SK-N-SH treated with all-trans-retinoic acid at 6 μM for 48 hours (cell line): ENCODE measurements at regions not wholly inside any gene's neighbourhood (a gene's known extent, or its start where the extent isn't known, plus 50 kb on each side); places are given as distances from the start of the nearest gene placed in this dataset.

Experiments used
- ATAC-seq: fragments of 200-7000 bp; cut with Tn5 transposase; 3 replicates; pipeline ENCODE4 v1.9.1; 2020; ENCODE audit warnings: mild to moderate bottlenecking, moderate library complexity
- BACH2 ChIP-seq: fragments of 250-450 bp; sonication (Bioruptor Pico); IDR thresholded peaks from 2 replicates; pipeline ENCODE4 v1.9.0; 2021; ENCODE audit warnings: mild to moderate bottlenecking, borderline replicate concordance
- CSDC2 ChIP-seq: fragments of 250-450 bp; sonication (Bioruptor Pico); IDR thresholded peaks from 2 replicates; pipeline ENCODE4 v1.5.0; 2020; ENCODE audit warnings: mild to moderate bottlenecking, moderate library complexity
- ESRRG ChIP-seq: fragments of 250-450 bp; sonication (Bioruptor Pico); IDR thresholded peaks from 2 replicates; pipeline ENCODE4 v1.6.1; 2021; ENCODE audit warnings: mild to moderate bottlenecking
- GLIS3 ChIP-seq: fragments of 250-450 bp; sonication (Bioruptor Pico); IDR thresholded peaks from 2 replicates; pipeline ENCODE4 v1.5.0; 2020; ENCODE audit warnings: mild to moderate bottlenecking, moderate library complexity
- ISL1 ChIP-seq: fragments of 250-450 bp; sonication (Bioruptor Pico); IDR thresholded peaks from 2 replicates; pipeline ENCODE4 v2.1.2; 2022; ENCODE audit warnings: mild to moderate bottlenecking, moderate library complexity
- OSR1 ChIP-seq: fragments of 250-450 bp; sonication (Bioruptor Pico); IDR thresholded peaks from 2 replicates; pipeline ENCODE4 v1.8.0; 2022; ENCODE audit warnings: moderate library complexity, mild to moderate bottlenecking, inconsistent platforms
- PPARA ChIP-seq: fragments of 250-450 bp; sonication (Bioruptor Pico); IDR thresholded peaks from 2 replicates; pipeline ENCODE4 v1.5.0; 2020; ENCODE audit warnings: mild to moderate bottlenecking, borderline replicate concordance
- RARB ChIP-seq: fragments of 250-450 bp; sonication (Bioruptor Pico); IDR thresholded peaks from 2 replicates; pipeline ENCODE4 v1.8.0; 2021; ENCODE audit warnings: mild to moderate bottlenecking, moderate library complexity
- SNAI2 ChIP-seq: fragments of 250-450 bp; sonication (Bioruptor Pico); IDR thresholded peaks from 2 replicates; pipeline ENCODE4 v1.5.0; 2020; ENCODE audit warnings: mild to moderate bottlenecking, moderate library complexity
- TCF4 ChIP-seq: fragments of 250-450 bp; sonication (Bioruptor Pico); IDR thresholded peaks from 2 replicates; pipeline ENCODE4 v1.8.0; 2021; ENCODE audit warnings: mild to moderate bottlenecking, moderate library complexity, borderline replicate concordance
- TOX ChIP-seq: fragments of 250-450 bp; sonication (Bioruptor Pico); IDR thresholded peaks from 2 replicates; pipeline ENCODE4 v1.8.0; 2021; ENCODE audit warnings: mild to moderate bottlenecking, moderate library complexity, borderline replicate concordance
- ZC3H10 ChIP-seq: fragments of 250-450 bp; sonication (Bioruptor Pico); IDR thresholded peaks from 2 replicates; pipeline ENCODE4 v1.5.1; 2021; ENCODE audit warnings: mild to moderate bottlenecking, moderate library complexity
- ZFP30 ChIP-seq: fragments of 450-650 bp; formaldehyde crosslinking; IDR thresholded peaks from 2 replicates; pipeline ENCODE4 v1.5.0; 2022; ENCODE audit warnings: mild to moderate bottlenecking, moderate library complexity
- ZNF565 ChIP-seq: fragments of 450-650 bp; formaldehyde crosslinking; conservative IDR thresholded peaks from 2 replicates; pipeline ENCODE4 v1.5.0; 2020; ENCODE audit warnings: low read depth, mild to moderate bottlenecking, moderate library complexity
- ZNF70 ChIP-seq: fragments of 450-650 bp; formaldehyde crosslinking; IDR thresholded peaks from 2 replicates; pipeline ENCODE4 v1.5.0; 2020; ENCODE audit warnings: mild to moderate bottlenecking, moderate library complexity
- TF ChIP-seq, protein P1 (sequence below): fragments of 250-450 bp; sonication (Bioruptor Pico); IDR thresholded peaks from 2 replicates; pipeline ENCODE4 v1.8.0; 2021; ENCODE audit warnings: low read depth, mild to moderate bottlenecking, moderate library complexity, borderline replicate concordance
- TF ChIP-seq, protein P2 (sequence below): fragments of 250-450 bp; sonication (Bioruptor Pico); IDR thresholded peaks from 2 replicates; pipeline ENCODE4 v1.5.1; 2021; ENCODE audit warnings: mild to moderate bottlenecking, moderate library complexity
- TF ChIP-seq, protein P3 (sequence below): fragments of 250-450 bp; sonication (Bioruptor Pico); IDR thresholded peaks from 2 replicates; pipeline ENCODE4 v1.8.0; 2020; ENCODE audit warnings: mild to moderate bottlenecking, moderate library complexity, borderline replicate concordance
- TF ChIP-seq, protein P4 (sequence below): fragments of 250-450 bp; sonication (Bioruptor Pico); IDR thresholded peaks from 2 replicates; pipeline ENCODE4 v1.5.1; 2020; ENCODE audit warnings: low read depth, mild to moderate bottlenecking, moderate library complexity

DNA sequence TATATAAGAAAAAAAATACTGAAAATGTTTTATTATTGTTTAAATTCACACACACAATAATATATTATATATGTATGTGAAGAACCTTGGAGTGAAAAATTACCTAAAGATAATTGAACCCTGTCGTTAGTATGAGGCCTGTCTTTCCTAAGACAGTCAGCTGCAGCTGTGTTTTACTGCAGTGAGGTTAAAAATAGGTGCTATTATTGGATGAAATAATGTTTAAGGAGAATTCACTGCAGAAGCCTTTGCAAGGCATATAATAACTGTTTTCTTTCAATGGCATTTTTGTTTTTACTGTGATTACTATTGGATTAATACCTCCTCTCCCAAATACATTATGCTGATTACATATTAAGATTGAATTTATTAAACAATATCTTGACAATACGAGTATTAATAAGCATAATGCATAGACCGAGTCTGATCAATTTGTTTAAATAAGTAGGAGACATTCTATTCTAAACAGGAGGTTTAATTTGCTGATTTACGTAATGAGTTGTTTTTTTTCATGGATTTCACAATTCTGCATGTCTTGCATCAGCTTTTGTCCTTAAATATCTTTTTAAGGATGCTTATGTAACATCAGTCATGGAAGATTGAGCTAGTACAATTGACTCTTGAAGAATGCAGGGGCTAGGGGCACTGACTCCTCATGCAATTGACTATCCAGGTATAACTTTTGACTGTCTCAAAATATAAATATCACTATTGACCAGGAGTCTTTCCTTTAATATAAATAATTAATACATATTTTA, 1181.1 kb upstream of the PCDH7 start:
- ATAC-seq: no peak
- TF ChIP-seq RARB (no peak), OSR1 (CRISPR knock-in tag) (no peak), ZNF70 (CRISPR knock-in tag) (no peak), CSDC2 (no peak), ESRRG (CRISPR knock-in tag) (no peak), ISL1 (CRISPR knock-in tag) (no peak), ZC3H10 (CRISPR knock-in tag) (no peak), PPARA (CRISPR knock-in tag) (no peak), BACH2 (CRISPR knock-in tag) (no peak)
- TF ChIP-seq, protein P1, sequence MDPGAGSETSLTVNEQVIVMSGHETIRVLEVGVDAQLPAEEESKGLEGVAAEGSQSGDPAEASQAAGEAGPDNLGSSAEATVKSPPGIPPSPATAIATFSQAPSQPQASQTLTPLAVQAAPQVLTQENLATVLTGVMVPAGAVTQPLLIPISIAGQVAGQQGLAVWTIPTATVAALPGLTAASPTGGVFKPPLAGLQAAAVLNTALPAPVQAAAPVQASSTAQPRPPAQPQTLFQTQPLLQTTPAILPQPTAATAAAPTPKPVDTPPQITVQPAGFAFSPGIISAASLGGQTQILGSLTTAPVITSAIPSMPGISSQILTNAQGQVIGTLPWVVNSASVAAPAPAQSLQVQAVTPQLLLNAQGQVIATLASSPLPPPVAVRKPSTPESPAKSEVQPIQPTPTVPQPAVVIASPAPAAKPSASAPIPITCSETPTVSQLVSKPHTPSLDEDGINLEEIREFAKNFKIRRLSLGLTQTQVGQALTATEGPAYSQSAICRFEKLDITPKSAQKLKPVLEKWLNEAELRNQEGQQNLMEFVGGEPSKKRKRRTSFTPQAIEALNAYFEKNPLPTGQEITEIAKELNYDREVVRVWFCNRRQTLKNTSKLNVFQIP: no peak
- TF ChIP-seq, protein P2, sequence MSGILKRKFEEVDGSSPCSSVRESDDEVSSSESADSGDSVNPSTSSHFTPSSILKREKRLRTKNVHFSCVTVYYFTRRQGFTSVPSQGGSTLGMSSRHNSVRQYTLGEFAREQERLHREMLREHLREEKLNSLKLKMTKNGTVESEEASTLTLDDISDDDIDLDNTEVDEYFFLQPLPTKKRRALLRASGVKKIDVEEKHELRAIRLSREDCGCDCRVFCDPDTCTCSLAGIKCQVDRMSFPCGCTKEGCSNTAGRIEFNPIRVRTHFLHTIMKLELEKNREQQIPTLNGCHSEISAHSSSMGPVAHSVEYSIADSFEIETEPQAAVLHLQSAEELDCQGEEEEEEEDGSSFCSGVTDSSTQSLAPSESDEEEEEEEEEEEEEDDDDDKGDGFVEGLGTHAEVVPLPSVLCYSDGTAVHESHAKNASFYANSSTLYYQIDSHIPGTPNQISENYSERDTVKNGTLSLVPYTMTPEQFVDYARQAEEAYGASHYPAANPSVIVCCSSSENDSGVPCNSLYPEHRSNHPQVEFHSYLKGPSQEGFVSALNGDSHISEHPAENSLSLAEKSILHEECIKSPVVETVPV (CRISPR knock-in tag): no peak

DNA sequence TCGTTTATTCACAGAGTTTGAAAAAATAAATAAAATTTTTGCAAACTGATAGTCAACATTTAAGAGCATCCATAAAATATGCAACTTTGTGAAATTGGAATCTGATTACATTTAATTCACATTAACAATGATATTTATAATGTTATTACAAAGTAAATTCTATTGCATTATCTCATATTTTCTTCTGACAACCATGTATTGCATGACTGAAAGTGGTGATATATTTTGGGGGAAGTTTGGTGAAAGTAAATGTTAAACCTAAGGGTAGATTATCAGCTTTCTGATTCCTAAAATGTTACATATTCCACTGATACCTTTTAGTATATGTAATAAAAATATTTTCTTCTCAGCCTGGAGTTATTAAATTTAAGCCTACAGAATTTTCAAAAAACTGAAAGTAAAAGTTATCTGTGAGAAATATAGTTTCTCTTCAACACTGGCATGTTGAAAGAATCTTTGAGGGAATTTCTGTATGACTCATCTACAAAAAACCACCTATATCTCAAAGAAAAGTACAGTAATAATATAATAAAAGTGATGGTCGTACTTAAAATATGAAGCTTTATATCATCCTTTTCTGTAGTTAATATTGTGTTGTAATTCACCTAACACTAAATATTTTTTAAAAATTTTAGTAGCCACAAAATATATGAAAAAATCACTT, 1179.6 kb upstream of the PCDH7 start:
- TF ChIP-seq, protein P2 (CRISPR knock-in tag): no peak
- TF ChIP-seq ZC3H10 (CRISPR knock-in tag): no peak
- TF ChIP-seq TCF4 (CRISPR knock-in tag): no peak
- no peak for TF ChIP-seq RARB
- TF ChIP-seq, protein P3, sequence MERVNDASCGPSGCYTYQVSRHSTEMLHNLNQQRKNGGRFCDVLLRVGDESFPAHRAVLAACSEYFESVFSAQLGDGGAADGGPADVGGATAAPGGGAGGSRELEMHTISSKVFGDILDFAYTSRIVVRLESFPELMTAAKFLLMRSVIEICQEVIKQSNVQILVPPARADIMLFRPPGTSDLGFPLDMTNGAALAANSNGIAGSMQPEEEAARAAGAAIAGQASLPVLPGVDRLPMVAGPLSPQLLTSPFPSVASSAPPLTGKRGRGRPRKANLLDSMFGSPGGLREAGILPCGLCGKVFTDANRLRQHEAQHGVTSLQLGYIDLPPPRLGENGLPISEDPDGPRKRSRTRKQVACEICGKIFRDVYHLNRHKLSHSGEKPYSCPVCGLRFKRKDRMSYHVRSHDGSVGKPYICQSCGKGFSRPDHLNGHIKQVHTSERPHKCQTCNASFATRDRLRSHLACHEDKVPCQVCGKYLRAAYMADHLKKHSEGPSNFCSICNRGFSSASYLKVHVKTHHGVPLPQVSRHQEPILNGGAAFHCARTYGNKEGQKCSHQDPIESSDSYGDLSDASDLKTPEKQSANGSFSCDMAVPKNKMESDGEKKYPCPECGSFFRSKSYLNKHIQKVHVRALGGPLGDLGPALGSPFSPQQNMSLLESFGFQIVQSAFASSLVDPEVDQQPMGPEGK (CRISPR knock-in tag): no peak
- no peak for TF ChIP-seq ZNF70 (CRISPR knock-in tag)
- no peak for ATAC-seq

DNA sequence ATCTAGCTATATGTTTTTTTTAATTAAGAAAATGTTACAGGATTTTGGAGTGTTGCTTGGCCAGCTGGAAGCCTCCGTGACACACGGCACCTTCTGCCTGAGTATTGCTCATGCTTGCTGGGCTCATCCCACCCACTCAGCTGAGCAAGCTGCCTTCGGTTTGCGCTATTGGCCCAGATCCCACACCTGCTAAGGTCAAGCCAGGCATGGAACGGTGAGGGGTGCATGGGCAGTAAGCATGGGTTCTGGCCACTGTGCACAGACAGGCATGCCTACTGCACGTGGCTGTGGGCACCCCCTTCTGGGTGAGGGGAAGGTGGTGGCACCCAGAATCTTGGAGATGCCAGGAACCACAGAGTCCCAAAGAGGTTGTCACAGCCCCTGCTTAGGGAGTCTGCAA, 1178.4 kb upstream of the PCDH7 start:
- TF ChIP-seq ZNF70 (CRISPR knock-in tag): no peak
- TF ChIP-seq ZNF565 (CRISPR knock-in tag): no peak
- no peak for TF ChIP-seq GLIS3 (CRISPR knock-in tag)
- no peak for TF ChIP-seq ZFP30 (CRISPR knock-in tag)
- TF ChIP-seq, protein P4, sequence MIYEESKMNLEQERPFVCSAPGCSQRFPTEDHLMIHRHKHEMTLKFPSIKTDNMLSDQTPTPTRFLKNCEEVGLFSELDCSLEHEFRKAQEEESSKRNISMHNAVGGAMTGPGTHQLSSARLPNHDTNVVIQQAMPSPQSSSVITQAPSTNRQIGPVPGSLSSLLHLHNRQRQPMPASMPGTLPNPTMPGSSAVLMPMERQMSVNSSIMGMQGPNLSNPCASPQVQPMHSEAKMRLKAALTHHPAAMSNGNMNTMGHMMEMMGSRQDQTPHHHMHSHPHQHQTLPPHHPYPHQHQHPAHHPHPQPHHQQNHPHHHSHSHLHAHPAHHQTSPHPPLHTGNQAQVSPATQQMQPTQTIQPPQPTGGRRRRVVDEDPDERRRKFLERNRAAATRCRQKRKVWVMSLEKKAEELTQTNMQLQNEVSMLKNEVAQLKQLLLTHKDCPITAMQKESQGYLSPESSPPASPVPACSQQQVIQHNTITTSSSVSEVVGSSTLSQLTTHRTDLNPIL (CRISPR knock-in tag): no peak
- TF ChIP-seq, protein P2 (CRISPR knock-in tag): no peak
- TF ChIP-seq ESRRG (CRISPR knock-in tag): no peak
- no peak for TF ChIP-seq RARB
- TF ChIP-seq, protein P1: no peak
- TF ChIP-seq PPARA (CRISPR knock-in tag): no peak
- no peak for TF ChIP-seq ZC3H10 (CRISPR knock-in tag)
- TF ChIP-seq, protein P3 (CRISPR knock-in tag): no peak
- no peak for TF ChIP-seq BACH2 (CRISPR knock-in tag)
- TF ChIP-seq TOX (CRISPR knock-in tag): no peak
- no peak for TF ChIP-seq SNAI2 (CRISPR knock-in tag)
- TF ChIP-seq OSR1 (CRISPR knock-in tag): no peak
- ATAC-seq: no peak
